HG03159 (cell line): ENCODE measurements at regions not wholly inside any gene's neighbourhood (a gene's known extent, or its start where the extent isn't known, plus 50 kb on each side); places are given as distances from the start of the nearest gene placed in this dataset.
"Not testable (repeated sequence)": the region's sequence is repeated elsewhere in the genome, so short reads cannot be mapped to it uniquely, and the experiment has no call there.

Source experiments
- ATAC-seq: cut with Tn5 transposase; IDR thresholded peaks from one replicate; pipeline ENCODE4 v1.9.1; 2021; ENCODE audit warnings: mild to moderate bottlenecking, moderate library complexity; ENCODE audit not compliant: unreplicated experiment

DNA sequence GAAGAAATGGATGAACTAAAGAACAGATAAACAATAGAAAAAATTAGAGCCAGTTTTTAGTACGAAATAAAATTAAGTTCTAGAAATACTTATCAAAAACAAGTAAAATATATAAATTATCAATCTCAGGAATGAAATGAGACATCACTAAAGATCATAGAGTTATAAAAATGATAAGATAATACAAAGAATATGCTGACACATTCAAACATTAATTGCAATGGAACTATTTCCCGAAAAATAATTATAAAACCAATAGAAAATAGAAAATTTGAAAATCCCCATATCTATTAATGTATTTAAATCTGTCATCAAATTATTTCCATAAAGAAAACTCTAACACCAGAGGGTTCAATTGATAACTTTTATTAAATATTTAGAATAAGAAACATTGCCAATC, 458.1 kb upstream of the MBL2 start:
- no peak for ATAC-seq

DNA sequence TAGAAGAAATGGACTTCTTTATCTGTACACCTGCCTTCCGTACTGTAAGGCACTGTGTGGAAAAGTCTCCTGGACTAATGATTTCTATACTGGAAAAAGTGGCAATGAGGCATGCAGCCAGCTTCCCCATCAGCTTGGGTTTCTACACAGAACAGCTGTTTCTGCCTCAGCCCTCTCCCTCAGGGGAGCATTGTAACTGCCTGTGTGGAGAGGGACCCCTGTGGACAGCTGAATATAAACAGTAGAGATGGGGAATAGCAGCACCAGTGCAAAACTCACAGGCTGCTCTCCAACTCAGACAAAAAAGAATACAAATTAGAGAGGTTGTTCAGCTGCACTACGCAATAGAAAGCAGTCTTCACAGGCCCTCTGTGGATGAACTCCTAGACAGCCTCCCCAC, 451.3 kb upstream of the MBL2 start:
- no peak for ATAC-seq

DNA sequence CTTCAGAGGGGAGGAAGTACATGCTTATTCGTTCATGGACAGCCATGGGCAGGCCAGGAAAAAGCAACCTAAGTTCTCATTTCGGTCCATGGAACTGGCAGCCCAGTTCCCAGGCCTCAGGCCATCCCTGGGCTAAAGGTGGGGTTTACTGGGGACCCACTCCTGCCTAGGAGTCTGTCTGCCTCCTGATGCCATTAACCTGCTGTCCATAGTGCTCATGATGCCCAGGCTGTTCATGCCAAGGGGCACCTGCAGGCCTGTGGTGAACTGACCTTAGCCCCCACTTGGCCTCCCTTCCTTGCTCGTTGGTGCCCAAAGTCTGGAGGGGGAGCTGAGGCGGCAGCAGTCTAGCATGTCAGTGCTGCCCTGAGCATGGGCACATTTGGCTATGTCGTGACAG, 450.2 kb upstream of the MBL2 start:
- no peak for ATAC-seq

GRCh38 chr10:53209944-53210611, 437.5 kb upstream of the MBL2 start:
- no peak for ATAC-seq

GRCh38 chr10:53183733-53184132, 411.1 kb upstream of the MBL2 start:
- ATAC-seq: no peak

DNA sequence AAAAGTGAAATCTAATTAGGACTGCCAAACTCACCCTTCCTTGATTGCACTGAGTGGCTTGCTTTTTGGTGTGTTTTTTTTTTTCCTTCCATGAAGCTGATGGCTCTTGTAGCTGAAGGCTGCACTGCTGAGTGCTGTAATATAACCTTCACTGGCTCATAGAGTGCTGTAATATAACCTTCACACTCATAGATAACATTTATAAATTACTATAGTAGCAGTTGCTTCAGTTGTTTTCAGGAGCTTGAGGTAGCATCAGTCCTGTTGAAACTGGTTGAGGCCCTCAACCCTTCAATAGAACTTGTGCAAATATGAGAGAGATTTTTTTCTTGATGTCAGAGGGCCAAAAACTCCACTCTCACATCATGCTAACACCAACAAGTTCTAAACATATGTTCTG, 404.9 kb upstream of the MBL2 start:
- ATAC-seq: no peak

DNA sequence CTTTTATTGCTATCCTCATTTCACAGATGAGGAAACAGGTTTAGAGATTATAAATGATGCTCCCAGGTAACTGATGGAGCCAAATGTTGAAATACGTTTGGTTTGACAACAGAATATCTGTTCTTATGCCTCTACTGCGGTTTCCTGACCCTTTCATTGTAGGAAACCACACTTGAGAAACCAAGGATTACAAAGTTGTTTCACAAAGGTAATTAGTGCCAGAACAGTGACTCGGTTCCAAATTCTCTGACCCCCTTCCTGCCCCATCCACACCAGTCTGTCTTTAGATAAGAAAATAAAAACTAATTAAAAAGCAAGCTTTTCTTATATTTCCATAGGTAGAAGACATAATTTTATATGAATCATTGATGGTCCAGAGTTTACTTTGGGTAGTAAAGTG, 393.7 kb upstream of the MBL2 start:
- ATAC-seq: no peak

DNA sequence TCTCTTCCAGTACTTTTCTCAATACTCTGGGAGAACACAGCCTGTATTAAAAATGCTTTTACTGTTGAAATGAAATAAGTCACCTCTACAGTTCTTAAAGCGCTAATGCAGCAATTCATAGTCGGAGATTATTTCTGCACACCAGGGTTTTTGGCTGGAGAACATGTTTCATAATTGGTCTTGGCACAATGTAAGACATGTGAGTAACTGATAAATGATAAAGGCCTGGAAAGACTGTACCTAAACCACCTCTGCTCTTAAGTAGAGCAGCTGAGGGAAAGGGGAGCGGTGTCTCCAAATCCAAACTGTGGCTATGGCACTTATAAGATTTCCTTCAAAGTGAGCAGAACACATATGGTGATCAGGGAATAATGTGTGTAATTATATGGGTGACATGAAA, 390.3 kb upstream of the MBL2 start:
- no peak for ATAC-seq

- ATAC-seq: no peak
Measured at GRCh38 chr10:53161231-53161630, 388.6 kb upstream of the MBL2 start.

GRCh38 chr10:53155674-53156073, 383.1 kb upstream of the MBL2 start:
- ATAC-seq: not testable (repeated sequence)

DNA sequence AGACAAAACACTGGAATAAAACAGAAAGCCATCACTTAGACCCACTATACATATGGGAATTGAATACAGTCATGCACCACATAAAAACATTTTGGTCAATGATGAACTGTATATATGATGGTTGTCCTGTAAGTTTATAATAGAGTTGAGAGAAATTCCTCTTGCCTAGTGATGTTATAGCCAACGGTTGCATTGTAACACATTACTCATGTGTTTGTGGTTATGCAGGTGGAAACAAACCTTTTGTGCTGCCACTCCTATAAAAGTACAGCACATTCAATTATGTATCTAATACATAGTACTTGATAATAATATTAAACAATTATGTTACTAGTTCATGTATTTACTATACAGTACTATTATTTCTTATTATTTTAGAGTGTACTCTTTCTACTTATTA, 381.2 kb upstream of the MBL2 start:
- no peak for ATAC-seq

- ATAC-seq: no peak
Measured at GRCh38 chr10:53140506-53140905, 367.9 kb upstream of the MBL2 start.

DNA sequence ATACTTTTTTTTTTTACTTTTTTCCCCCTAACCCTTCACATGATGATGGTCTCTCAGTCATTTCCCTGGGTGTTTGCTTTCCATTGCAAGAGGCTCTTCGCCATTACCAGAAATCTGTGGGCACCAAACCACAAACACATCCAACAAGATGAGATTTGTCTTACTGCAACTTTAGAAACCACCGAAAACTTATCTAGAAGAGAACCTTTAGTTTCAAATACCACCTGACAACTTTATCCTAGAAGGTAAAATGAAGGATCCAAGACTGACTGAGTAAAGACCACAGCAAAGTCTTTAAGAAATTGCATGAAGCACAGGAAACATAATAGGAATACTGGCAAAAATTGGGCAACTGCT, 363.3 kb upstream of the MBL2 start:
- ATAC-seq: no peak

- peak; percentile 91 for ATAC-seq
Measured at GRCh38 chr10:53135213-53135896, 362.8 kb upstream of the MBL2 start.

DNA sequence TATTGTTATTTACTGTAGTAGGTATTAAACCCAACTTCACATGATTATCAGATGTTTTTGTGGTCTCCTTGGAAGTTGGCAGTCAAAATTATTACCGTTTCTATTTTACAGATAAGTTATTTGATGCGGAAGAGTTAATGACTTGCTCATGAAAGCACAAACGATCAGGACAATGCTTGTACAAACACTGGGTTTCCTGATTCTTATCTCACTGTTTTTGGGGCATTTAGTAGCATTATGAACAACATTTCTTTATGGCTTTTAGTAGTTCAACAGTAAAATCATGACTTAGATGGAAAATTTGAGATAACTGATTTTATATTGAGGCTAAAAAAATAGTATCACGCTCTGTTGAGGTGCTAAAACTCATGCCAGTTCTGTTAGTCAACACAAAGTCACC, 361.5 kb upstream of the MBL2 start:
- ATAC-seq: no peak

GRCh38 chr10:53130337-53130736, 357.8 kb upstream of the MBL2 start:
- no peak for ATAC-seq

GRCh38 chr10:53127686-53128085, 355.1 kb upstream of the MBL2 start:
- ATAC-seq: no peak

DNA sequence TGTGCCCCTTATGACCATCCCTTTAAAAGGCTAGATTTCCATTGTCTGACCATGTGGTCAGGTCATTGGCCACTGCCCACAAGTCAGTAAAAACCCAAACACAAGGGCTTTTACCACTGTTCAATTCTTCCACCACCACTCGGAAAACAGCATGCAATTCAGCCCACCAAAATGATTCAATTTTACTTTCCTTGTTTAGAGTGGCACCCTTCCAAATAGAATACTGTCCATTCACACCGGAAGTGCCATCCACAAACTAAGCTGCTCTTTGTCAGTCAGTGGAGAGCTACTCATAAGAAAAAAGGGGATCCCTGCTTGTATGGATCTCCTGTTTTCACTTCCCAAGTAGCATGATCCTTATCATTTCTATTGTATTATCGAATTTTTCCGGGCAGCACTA, 350.7 kb upstream of the MBL2 start:
- no peak for ATAC-seq

GRCh38 chr10:53122281-53122680, 349.7 kb upstream of the MBL2 start:
- no peak for ATAC-seq

GRCh38 chr10:53115660-53116059, 343.1 kb upstream of the MBL2 start:
- ATAC-seq: no peak

- no peak for ATAC-seq
Measured at GRCh38 chr10:53111529-53111928, 338.9 kb upstream of the MBL2 start.

DNA sequence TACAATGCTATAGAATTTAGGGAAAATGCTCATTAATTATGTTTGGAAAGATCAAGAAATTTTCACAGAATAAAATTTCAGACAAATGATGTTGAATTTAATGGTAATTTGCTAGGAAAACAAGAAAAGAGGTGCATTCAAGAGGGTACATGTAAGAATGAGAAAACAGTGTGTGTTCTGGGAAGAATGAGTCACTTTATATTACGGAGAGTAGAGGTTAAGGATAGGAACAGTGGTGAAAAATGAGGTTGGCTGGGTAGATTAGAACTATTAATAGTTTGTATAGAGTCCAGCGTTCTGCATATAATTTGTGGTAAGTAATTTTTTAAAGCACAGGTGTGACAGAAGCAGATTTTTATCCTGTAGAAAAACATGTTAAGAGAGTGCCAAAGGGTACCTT, 336.7 kb upstream of the MBL2 start:
- ATAC-seq: no peak

GRCh38 chr10:53108317-53108934, 335.8 kb upstream of the MBL2 start:
- no peak for ATAC-seq
